Spleen (tissue), 11 donors: ENCODE measurements at regions not wholly inside any gene's neighbourhood (a gene's known extent, or its start where the extent isn't known, plus 50 kb on each side); places are given as distances from the start of the nearest gene placed in this dataset.

Experiments used
- DNase-seq: peaks from one replicate; pipeline ENCODE4 v3.0.0-alpha.2; 2020
- H3K27ac ChIP-seq, 8 donors: fragments of 200-600 bp; sonication (generic) in 7 of 8; 1 replicate in 4 of 8; 2 replicates in 4 of 8; pipeline versions ENCODE4 v1.5.0 to v1.8.0; 2016 to 2021; ENCODE audit warnings: inconsistent platforms in 4 of 8, mild to moderate bottlenecking in 4 of 8, moderate library complexity in 1 of 8
- H3K27me3 ChIP-seq, 7 donors: fragments of 200-600 bp; sonication (generic) in 6 of 7; replicated peaks in 1 of 7; 1 replicate in 4 of 7; 2 replicates in 3 of 7; pipeline versions ENCODE4 v1.5.0 to v1.8.0; 2016 to 2021; ENCODE audit warnings: inconsistent platforms in 3 of 7, mild to moderate bottlenecking in 1 of 7
- H3K36me3 ChIP-seq, 6 donors: fragments of 200-600 bp; sonication (generic) in 5 of 6; 1 replicate in 4 of 6; 2 replicates in 2 of 6; pipeline versions ENCODE4 v1.5.0 to v1.8.0; 2016 to 2021; ENCODE audit warnings: inconsistent platforms in 2 of 6
- H3K4me1 ChIP-seq, 6 donors: fragments of 200-600 bp; sonication (generic) in 5 of 6; 1 replicate in 3 of 6; 2 replicates in 3 of 6; pipeline versions ENCODE4 v1.5.0 to v1.8.0; 2016 to 2021; ENCODE audit warnings: inconsistent platforms in 3 of 6
- H3K4me3 ChIP-seq, 8 donors: fragments of 200-600 bp; sonication (generic) in 7 of 8; 1 replicate in 4 of 8; 2 replicates in 4 of 8; pipeline versions ENCODE4 v1.5.0 to v1.8.0; 2016 to 2021; ENCODE audit warnings: inconsistent platforms in 4 of 8, mild to moderate bottlenecking in 4 of 8, moderate library complexity in 2 of 8
- H3K9me3 ChIP-seq, 8 donors: fragments of 200-600 bp; sonication (generic) in 7 of 8; 1 replicate in 4 of 8; 2 replicates in 4 of 8; pipeline versions ENCODE4 v1.5.0 to v1.8.0; 2016 to 2021; ENCODE audit warnings: inconsistent platforms in 4 of 8
- POLR2A ChIP-seq, 3 donors: fragments of 450-650 bp; IDR thresholded peaks; one replicate each; pipeline ENCODE4 v1.5.1; 2017; ENCODE audit warnings: antibody characterized with exemption in 3 of 3, mild to moderate bottlenecking in 1 of 3
- POLR2AphosphoS5 ChIP-seq, 3 donors: sonication (generic); formaldehyde crosslinking; IDR thresholded peaks; one replicate each; pipeline ENCODE4 v1.5.1; 2017; ENCODE audit warnings: antibody characterized with exemption in 3 of 3
- WGBS, 5 donors: extraction: QIAGEN DNeasy Blood & Tissue Kit in 3 of 5; methylation state at CpG; one replicate each; pipeline versions ENCODE4 v1.1.5 to v1.1.7; 2013 to 2018; 5-methylcytosine and 5-hydroxymethylcytosine counted together
- intact Hi-C: fragments of 100-400 bp; cut with DNase I; formaldehyde crosslinking; loops from one replicate; pipeline ENCODE4 v1.15.0; 2023; ENCODE audit warnings: low total_unique reads
- TF ChIP-seq, protein P1 (sequence below), 11 experiments: fragments of 200-600 bp in 7 of 11; fragments of 450-650 bp in 4 of 11; sonication (generic) in 4 of 11; IDR thresholded peaks in 8 of 11; conservative IDR thresholded peaks in 3 of 11; 1 replicate in 7 of 11; 2 replicates in 4 of 11; pipeline versions ENCODE4 v1.4.0 to v1.8.0; 2016 to 2021; ENCODE audit warnings: antibody characterized with exemption in 11 of 11, inconsistent platforms in 4 of 11, mild to moderate bottlenecking in 1 of 11
- donor health status: healthy with polysubstance abuse.
- donor health status: DM: no; HTN: no; CAD: no; lungs with moderate emphysema.
- donor health status: DM: no; HTN: no; CAD: no.
- donor health status: Bipolar disorder and iron deficiency.
- donor health status: healthy.
- donor health status: DM: no; HTN: no; CAD: no.
- donor health status: DM: yes; HTN: yes; CAD: no.

DNA sequence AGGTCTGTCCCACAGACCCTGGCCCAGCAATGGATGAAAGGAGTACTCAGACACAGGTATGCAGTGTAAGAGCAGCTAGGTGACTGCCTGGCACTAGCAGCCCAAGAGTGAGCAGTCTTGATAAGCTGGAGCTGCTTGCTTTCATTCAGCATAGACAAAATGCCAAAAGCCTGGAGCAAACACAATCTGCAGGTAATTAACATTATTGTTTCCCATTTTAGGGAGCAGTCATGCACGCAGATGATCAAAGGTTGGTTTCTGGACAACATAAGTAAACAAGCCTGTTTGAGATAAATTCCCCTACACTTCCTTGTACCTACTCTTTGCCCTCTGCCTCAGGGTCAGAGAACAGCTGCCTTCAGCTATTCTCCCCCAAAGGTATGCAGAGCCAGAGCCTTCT lies 73.7 kb upstream of the MSTN start:
- Histone ChIP-seq H3K27ac (no peak overlapping the region), H3K27me3 (no peaks in the 10 kb centered on the region), H3K9me3 (peaks cover 0 to 23% (median 17%) of the 10 kb centered on the region in 8 donors), H3K4me3 (no peak overlapping the region), H3K4me1 (no peaks in the 10 kb centered on the region), H3K36me3 (no peaks in the 10 kb centered on the region)
- intact Hi-C loops: no loop called here
- DNase-seq: no peak
- TF ChIP-seq POLR2AphosphoS5 (IDR thresholded peaks at IDR 0.05): no peak
- no peak for TF ChIP-seq POLR2A (IDR thresholded peaks at IDR 0.05)
- TF ChIP-seq, protein P1, sequence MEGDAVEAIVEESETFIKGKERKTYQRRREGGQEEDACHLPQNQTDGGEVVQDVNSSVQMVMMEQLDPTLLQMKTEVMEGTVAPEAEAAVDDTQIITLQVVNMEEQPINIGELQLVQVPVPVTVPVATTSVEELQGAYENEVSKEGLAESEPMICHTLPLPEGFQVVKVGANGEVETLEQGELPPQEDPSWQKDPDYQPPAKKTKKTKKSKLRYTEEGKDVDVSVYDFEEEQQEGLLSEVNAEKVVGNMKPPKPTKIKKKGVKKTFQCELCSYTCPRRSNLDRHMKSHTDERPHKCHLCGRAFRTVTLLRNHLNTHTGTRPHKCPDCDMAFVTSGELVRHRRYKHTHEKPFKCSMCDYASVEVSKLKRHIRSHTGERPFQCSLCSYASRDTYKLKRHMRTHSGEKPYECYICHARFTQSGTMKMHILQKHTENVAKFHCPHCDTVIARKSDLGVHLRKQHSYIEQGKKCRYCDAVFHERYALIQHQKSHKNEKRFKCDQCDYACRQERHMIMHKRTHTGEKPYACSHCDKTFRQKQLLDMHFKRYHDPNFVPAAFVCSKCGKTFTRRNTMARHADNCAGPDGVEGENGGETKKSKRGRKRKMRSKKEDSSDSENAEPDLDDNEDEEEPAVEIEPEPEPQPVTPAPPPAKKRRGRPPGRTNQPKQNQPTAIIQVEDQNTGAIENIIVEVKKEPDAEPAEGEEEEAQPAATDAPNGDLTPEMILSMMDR (IDR thresholded peaks at IDR 0.05 in 8 of 11, conservative IDR thresholded peaks at IDR 0.05 in 3 of 11): no peak
- 88 to 98% (median 90%) methylated on average over 1 of the region's 1 CpG for WGBS, 5 donors

DNA sequence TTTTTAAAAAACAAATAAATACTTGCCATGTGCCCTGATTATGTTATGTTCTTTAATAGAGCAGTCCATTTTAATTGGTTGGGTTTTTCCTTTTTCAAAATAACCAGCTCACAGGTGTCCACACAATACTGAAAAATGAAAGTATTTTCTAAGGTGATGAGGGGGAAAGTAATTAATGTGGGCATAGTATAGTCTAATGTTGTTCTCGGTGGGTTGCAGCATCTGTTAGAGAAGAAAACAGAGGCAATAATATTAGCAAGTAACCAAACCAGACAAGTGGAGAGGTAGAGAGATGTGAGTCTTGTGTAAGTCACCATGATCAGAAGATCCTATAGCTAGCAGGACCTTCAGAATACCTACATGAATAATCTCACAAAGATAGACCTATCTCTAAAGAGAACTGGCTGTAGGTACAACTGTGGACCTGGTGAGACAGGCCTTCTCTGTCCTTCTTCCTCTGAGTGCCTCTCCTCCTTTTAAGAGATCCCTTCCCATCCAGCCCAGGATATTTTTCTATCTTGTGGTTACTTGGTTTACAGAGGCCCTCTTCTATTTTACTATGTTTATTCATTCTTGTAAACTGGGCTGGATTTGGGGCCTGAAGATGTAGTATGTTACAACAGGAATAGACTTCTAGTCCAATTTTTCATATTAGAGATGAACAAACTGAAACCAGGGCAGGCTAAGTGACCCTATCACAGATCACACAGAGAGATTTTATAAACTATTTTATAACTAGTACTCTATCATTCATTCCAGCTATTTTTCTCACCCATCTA lies 67.1 kb upstream of the MSTN start:
- H3K4me1 ChIP-seq: no peaks in the 10 kb centered on the region
- intact Hi-C loops: no loop called here
- no peak overlapping the region for H3K27ac ChIP-seq
- no peak overlapping the region for H3K4me3 ChIP-seq
- no peak for DNase-seq
- TF ChIP-seq POLR2AphosphoS5 (IDR thresholded peaks at IDR 0.05) (no peak), POLR2A (IDR thresholded peaks at IDR 0.05) (no peak)
- TF ChIP-seq, protein P1 (IDR thresholded peaks at IDR 0.05 in 8 of 11, conservative IDR thresholded peaks at IDR 0.05 in 3 of 11): no peak
- no peaks in the 10 kb centered on the region for H3K27me3 ChIP-seq
- H3K36me3 ChIP-seq: no peaks in the 10 kb centered on the region
- no peaks in the 10 kb centered on the region for H3K9me3 ChIP-seq
- 83 to 98% (median 94%) methylated on average over 1 of the region's 1 CpG for WGBS, 5 donors

DNA sequence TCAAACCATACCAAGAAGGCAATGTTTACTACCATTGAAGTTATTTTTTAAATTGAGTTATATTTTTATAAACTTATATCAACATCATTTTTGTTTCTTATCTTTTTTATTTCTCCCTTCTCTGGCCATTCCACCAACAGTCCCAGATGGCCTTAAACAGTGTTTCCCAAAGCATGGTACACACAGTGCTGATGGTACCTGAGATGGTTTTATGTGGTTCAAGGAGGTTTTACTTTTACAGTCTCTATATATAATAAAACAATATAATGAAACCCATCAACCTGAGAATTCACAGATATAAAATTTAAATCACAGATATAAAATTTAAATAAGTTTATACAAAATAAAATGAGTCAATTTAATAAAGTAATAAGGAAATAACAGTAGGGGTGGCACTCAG lies 65.1 kb upstream of the MSTN start:
- Histone ChIP-seq H3K27me3 (no peaks in the 10 kb centered on the region), H3K4me3 (no peak overlapping the region), H3K4me1 (no peaks in the 10 kb centered on the region), H3K36me3 (no peaks in the 10 kb centered on the region), H3K9me3 (no peaks in the 10 kb centered on the region), H3K27ac (no peak overlapping the region)
- intact Hi-C loops: no loop called here
- TF ChIP-seq POLR2A (IDR thresholded peaks at IDR 0.05): no peak
- TF ChIP-seq POLR2AphosphoS5 (IDR thresholded peaks at IDR 0.05): no peak
- TF ChIP-seq, protein P1 (IDR thresholded peaks at IDR 0.05 in 8 of 11, conservative IDR thresholded peaks at IDR 0.05 in 3 of 11): no peak
- no peak for DNase-seq

DNA sequence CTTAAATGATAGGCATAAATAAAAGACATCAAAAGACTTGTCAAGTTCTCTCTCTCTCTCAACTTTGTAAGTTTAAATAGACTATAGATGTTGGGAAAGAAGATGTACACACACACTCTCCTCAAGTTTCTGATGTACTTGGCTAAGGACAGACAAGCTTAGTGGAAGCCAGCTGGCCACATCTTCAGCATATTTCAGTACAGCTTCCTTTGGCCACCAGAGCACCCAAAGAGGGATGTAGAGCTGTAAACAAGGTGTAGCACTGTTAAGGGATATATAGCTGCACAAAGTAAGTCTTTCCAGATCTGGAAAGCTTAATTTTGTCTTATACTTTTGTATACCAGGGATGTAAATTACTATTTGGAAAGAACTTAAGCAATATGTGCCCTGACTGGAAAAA lies 64.3 kb upstream of the MSTN start:
- TF ChIP-seq POLR2A (IDR thresholded peaks at IDR 0.05): no peak
- TF ChIP-seq, protein P1 (IDR thresholded peaks at IDR 0.05 in 8 of 11, conservative IDR thresholded peaks at IDR 0.05 in 3 of 11): no peak
- Histone ChIP-seq H3K4me3 (no peak overlapping the region), H3K27ac (no peak overlapping the region), H3K9me3 (no peaks in the 10 kb centered on the region), H3K27me3 (no peaks in the 10 kb centered on the region), H3K4me1 (peaks cover 0 to 4% (median 0%) of the 10 kb centered on the region in 6 donors), H3K36me3 (no peaks in the 10 kb centered on the region)
- no peak for DNase-seq
- intact Hi-C loops: no loop called here
